ENCODE measurements at regions not wholly inside any gene's neighbourhood (a gene's known extent, or its start where the extent isn't known, plus 50 kb on each side); places are given as distances from the start of the nearest gene placed in this dataset.

DNA sequence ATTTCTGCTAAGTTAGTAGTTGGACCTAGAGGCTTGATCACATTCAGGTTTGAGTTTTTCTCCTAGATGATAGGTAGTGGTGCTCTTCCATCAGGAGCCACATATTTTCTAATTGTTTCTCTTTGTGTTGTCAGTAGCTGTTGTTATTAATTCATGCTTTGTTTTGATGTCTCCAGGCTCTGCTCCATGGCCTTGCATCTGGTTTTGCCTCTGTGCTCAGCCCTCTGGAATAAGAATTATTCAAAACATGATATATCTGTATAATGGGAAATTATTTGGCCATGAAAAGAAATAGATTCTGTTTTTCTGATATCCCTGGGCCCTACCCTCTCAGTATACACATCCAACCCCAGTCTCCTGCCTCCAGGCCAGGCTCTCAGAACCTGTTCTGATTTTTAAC, 184.8 kb downstream of the CDC5L start:
- Mint-ChIP-seq H3K9me3 (peaks cover 5% of the 10 kb centered on the region), H3K27me3 (ENCODE audit: low read depth) (no peaks in the 10 kb centered on the region; the same call in 1 of the 2 replicates), H3K27ac (no peak overlapping the region), H3K36me3 (no peaks in the 10 kb centered on the region), H3K4me3 (no peak overlapping the region), H3K4me1 (peaks cover 13% of the 10 kb centered on the region)
- no peak for ATAC-seq
- TF ChIP-seq IRF2 (CRISPR knock-in tag; IDR thresholded peaks at IDR 0.05; ENCODE audit: borderline replicate concordance, low read depth), result no peak
- no peak for TF ChIP-seq FOXJ3 (CRISPR knock-in tag; IDR thresholded peaks at IDR 0.05; ENCODE audit: borderline replicate concordance)
- CTCF ChIA-PET, result interaction anchor here (0.9 to 3.6 kb wide), 2 partner anchors 83 to 97 kb away, joined by 3 to 28 read pairs; no protein-coding TSS in a partner anchor
- no peak for DNase-seq (ENCODE audit: low spot score)
- POLR2A ChIA-PET, result no interaction called here

GRCh38 chr6:44575644-44576043, 188.1 kb downstream of the CDC5L start:
- Mint-ChIP-seq H3K4me1 (peaks cover under 1% of the 10 kb centered on the region; the same call in 1 of the 2 replicates), H3K36me3 (no peaks in the 10 kb centered on the region), H3K9me3 (peaks cover 5% of the 10 kb centered on the region), H3K4me3 (no peak overlapping the region), H3K27ac (no peak overlapping the region), H3K27me3 (ENCODE audit: low read depth) (no peaks in the 10 kb centered on the region; the same call in none of the 2 replicates)
- DNase-seq (ENCODE audit: low spot score) (no peak), ATAC-seq (no peak)
- TF ChIP-seq OVOL2 (CRISPR knock-in tag; IDR thresholded peaks at IDR 0.05; ENCODE audit: borderline replicate concordance) (no peak), ATF2 (CRISPR knock-in tag; IDR thresholded peaks at IDR 0.05; ENCODE audit: borderline replicate concordance, low read depth) (no peak), ERG (CRISPR knock-in tag; IDR thresholded peaks at IDR 0.05) (no peak), SMAD3 (CRISPR knock-in tag; IDR thresholded peaks at IDR 0.05; ENCODE audit: borderline replicate concordance) (no peak), EMX1 (CRISPR knock-in tag; IDR thresholded peaks at IDR 0.05) (no peak)
- TF ChIP-seq, protein P1, sequence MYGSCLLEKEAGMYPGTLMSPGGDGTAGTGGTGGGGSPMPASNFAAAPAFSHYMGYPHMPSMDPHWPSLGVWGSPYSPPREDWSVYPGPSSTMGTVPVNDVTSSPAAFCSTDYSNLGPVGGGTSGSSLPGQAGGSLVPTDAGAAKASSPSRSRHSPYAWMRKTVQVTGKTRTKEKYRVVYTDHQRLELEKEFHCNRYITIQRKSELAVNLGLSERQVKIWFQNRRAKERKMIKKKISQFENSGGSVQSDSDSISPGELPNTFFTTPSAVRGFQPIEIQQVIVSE (CRISPR knock-in tag; IDR thresholded peaks at IDR 0.05; ENCODE audit: borderline replicate concordance), result no peak
- ChIA-PET POLR2A (no interaction called here), CTCF (no interaction called here)

DNA sequence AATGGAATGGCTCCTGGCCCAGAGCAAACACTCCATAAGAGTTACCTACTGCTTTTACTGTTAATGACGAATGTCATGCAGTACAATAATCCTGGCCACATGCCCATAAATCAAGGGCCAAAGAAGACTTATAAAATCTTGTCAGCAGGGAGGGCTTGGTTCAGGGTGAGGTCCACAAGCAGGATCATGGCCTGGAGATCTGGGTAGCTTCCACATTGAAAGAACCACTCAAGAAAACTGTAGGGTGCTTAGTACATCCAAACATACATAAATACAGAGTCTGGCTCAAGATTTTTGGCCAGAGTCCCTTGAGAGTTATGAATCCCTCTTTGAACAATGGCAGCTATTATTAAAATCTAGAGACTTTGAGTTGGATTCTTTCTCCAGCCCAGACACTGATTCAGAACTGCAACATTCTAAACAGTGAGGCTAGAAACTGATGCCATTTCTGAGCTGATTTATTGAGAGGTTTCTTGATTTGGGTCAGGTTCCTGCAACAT, 188.7 kb downstream of the CDC5L start:
- ATAC-seq (no peak), DNase-seq (ENCODE audit: low spot score) (no peak)
- H3K4me3 Mint-ChIP-seq, result no peak overlapping the region
- H3K4me1 Mint-ChIP-seq, result no peaks in the 10 kb centered on the region
- H3K27ac Mint-ChIP-seq, result no peak overlapping the region
- H3K9me3 Mint-ChIP-seq, result peaks cover 5% of the 10 kb centered on the region
- ChIA-PET POLR2A (no interaction called here), CTCF (no interaction called here)
- TF ChIP-seq, protein P2, sequence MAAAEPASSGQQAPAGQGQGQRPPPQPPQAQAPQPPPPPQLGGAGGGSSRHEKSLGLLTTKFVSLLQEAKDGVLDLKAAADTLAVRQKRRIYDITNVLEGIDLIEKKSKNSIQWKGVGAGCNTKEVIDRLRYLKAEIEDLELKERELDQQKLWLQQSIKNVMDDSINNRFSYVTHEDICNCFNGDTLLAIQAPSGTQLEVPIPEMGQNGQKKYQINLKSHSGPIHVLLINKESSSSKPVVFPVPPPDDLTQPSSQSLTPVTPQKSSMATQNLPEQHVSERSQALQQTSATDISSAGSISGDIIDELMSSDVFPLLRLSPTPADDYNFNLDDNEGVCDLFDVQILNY (CRISPR knock-in tag; IDR thresholded peaks at IDR 0.05), result no peak
- TF ChIP-seq, protein P3, sequence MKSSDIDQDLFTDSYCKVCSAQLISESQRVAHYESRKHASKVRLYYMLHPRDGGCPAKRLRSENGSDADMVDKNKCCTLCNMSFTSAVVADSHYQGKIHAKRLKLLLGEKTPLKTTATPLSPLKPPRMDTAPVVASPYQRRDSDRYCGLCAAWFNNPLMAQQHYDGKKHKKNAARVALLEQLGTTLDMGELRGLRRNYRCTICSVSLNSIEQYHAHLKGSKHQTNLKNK (CRISPR knock-in tag; IDR thresholded peaks at IDR 0.05), result no peak
- TF ChIP-seq NR2C2 (CRISPR knock-in tag; IDR thresholded peaks at IDR 0.05) (no peak), ZNF219 (CRISPR knock-in tag; IDR thresholded peaks at IDR 0.05; ENCODE audit: borderline replicate concordance) (no peak), MYBL2 (CRISPR knock-in tag; IDR thresholded peaks at IDR 0.05) (no peak), E2F1 (CRISPR knock-in tag; IDR thresholded peaks at IDR 0.05) (no peak), NFATC4 (CRISPR knock-in tag; IDR thresholded peaks at IDR 0.05) (no peak), FOXJ3 (CRISPR knock-in tag; IDR thresholded peaks at IDR 0.05; ENCODE audit: borderline replicate concordance) (no peak), GABPB1 (CRISPR knock-in tag; IDR thresholded peaks at IDR 0.05) (no peak), RORB (CRISPR knock-in tag; IDR thresholded peaks at IDR 0.05) (no peak), ZNF416 (CRISPR knock-in tag; IDR thresholded peaks at IDR 0.05) (no peak), ZNF423 (CRISPR knock-in tag; IDR thresholded peaks at IDR 0.05) (no peak), GRHL2 (CRISPR knock-in tag; IDR thresholded peaks at IDR 0.05; ENCODE audit: insufficient replicate concordance, severe bottlenecking) (no peak), SMAD4 (CRISPR knock-in tag; IDR thresholded peaks at IDR 0.05) (no peak), KAT7 (CRISPR knock-in tag; IDR thresholded peaks at IDR 0.05; ENCODE audit: borderline replicate concordance) (no peak), SOX15 (CRISPR knock-in tag; IDR thresholded peaks at IDR 0.05) (no peak)
- TF ChIP-seq, protein P4, sequence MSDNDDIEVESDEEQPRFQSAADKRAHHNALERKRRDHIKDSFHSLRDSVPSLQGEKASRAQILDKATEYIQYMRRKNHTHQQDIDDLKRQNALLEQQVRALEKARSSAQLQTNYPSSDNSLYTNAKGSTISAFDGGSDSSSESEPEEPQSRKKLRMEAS (CRISPR knock-in tag; IDR thresholded peaks at IDR 0.05), result no peak
- TF ChIP-seq, protein P5, sequence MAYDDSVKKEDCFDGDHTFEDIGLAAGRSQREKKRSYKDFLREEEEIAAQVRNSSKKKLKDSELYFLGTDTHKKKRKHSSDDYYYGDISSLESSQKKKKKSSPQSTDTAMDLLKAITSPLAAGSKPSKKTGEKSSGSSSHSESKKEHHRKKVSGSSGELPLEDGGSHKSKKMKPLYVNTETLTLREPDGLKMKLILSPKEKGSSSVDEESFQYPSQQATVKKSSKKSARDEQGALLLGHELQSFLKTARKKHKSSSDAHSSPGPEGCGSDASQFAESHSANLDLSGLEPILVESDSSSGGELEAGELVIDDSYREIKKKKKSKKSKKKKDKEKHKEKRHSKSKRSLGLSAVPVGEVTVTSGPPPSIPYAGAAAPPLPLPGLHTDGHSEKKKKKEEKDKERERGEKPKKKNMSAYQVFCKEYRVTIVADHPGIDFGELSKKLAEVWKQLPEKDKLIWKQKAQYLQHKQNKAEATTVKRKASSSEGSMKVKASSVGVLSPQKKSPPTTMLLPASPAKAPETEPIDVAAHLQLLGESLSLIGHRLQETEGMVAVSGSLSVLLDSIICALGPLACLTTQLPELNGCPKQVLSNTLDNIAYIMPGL (CRISPR knock-in tag; IDR thresholded peaks at IDR 0.05), result no peak
- H3K36me3 Mint-ChIP-seq, result no peaks in the 10 kb centered on the region
- H3K27me3 Mint-ChIP-seq (ENCODE audit: low read depth), result no peaks in the 10 kb centered on the region; the same call in none of the 2 replicates
